NT2/D1 (cell line): ENCODE measurements at regions not wholly inside any gene's neighbourhood (a gene's known extent, or its start where the extent isn't known, plus 50 kb on each side); places are given as distances from the start of the nearest gene placed in this dataset.

ENCODE experiments used
- SUZ12 ChIP-seq: IDR thresholded peaks from 2 replicates; pipeline ENCODE4 v1.6.1; 2011; ENCODE audit not compliant: insufficient read length, insufficient read depth; ENCODE audit errors: extremely low read depth
- YY1 ChIP-seq: IDR thresholded peaks from 2 replicates; pipeline ENCODE4 v1.6.1; 2011; ENCODE audit not compliant: insufficient read length, insufficient read depth
- ZNF274 ChIP-seq: IDR thresholded peaks from 2 replicates; pipeline ENCODE4 v1.6.1; 2011; ENCODE audit warnings: mild to moderate bottlenecking, low read depth, low read length

DNA sequence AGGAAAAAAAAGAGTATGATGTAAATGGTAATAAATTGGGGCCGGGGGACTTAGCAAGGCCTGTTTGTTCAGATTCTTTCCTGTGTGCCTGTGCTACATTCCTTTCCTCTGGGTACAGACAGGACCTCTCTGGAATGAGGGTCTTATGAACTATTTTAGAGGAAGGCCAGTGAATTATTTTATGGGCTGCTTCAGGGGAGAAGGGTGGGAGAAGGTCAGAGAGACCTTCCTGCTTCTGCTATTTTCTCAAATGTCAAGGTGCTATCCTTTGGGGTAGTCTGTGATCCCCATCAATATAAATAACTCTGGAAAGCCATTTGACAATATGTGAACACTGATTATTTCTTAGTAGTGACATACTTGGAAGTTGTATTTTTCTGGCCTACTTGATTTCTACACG, 426.5 kb downstream of the SH2D4B start:
- TF ChIP-seq YY1 = no peak
- TF ChIP-seq SUZ12 = no peak
- no peak for TF ChIP-seq ZNF274
